Upper lobe of right lung (tissue), 1 donor: ENCODE measurements at regions not wholly inside any gene's neighbourhood (a gene's known extent, or its start where the extent isn't known, plus 50 kb on each side); places are given as distances from the start of the nearest gene placed in this dataset.
"Not testable (repeated sequence)": the region's sequence is repeated elsewhere in the genome, so short reads cannot be mapped to it uniquely, and the experiment has no call there.

Experiments
- ATAC-seq: fragments of 200-7000 bp; cut with Tn5 transposase; one replicate; pipeline ENCODE4 v1.9.1; 2020; ENCODE audit warnings: mild to moderate bottlenecking, moderate library complexity
- DNase-seq: peaks from one replicate; pipeline ENCODE4 v3.0.0-alpha.2; 2020
- H3K27ac ChIP-seq: fragments of 200-600 bp; one replicate; pipeline ENCODE4 v1.8.0; 2022
- H3K27me3 ChIP-seq: fragments of 200-600 bp; one replicate; pipeline ENCODE4 v1.8.0; 2022; ENCODE audit warnings: mild to moderate bottlenecking
- H3K36me3 ChIP-seq: fragments of 200-600 bp; one replicate; pipeline ENCODE4 v1.8.0; 2022
- H3K4me1 ChIP-seq: fragments of 200-600 bp; one replicate; pipeline ENCODE4 v1.8.0; 2022
- H3K4me3 ChIP-seq: fragments of 200-600 bp; one replicate; pipeline ENCODE4 v1.8.0; 2022; ENCODE audit warnings: mild to moderate bottlenecking
- H3K9me3 ChIP-seq: fragments of 200-600 bp; one replicate; pipeline ENCODE4 v1.8.0; 2022
- CTCF ChIP-seq: fragments of 200-600 bp; IDR thresholded peaks from one replicate; pipeline ENCODE4 v1.8.0; 2022; ENCODE audit warnings: antibody characterized with exemption
- intact Hi-C: fragments of 100-400 bp; cut with DNase I; formaldehyde crosslinking; loops from one replicate; pipeline ENCODE4 v1.11.0; 2022
- donor health status: DM: no; HTN: yes; CAD: no; lungs with severe emphysema.

- intact Hi-C loops = no loop called here
- H3K36me3 ChIP-seq = no peaks in the 10 kb centered on the region
- no peak overlapping the region for H3K4me3 ChIP-seq
- ATAC-seq (no peak), DNase-seq (no peak)
- no peak for TF ChIP-seq CTCF
- H3K9me3 ChIP-seq = no peaks in the 10 kb centered on the region
- no peak overlapping the region for H3K27ac ChIP-seq
- H3K4me1 ChIP-seq = no peaks in the 10 kb centered on the region
- H3K27me3 ChIP-seq = peaks cover 4% of the 10 kb centered on the region
Measured at GRCh38 chr15:68492855-68493254, 60.9 kb upstream of the ITGA11 start.

DNA sequence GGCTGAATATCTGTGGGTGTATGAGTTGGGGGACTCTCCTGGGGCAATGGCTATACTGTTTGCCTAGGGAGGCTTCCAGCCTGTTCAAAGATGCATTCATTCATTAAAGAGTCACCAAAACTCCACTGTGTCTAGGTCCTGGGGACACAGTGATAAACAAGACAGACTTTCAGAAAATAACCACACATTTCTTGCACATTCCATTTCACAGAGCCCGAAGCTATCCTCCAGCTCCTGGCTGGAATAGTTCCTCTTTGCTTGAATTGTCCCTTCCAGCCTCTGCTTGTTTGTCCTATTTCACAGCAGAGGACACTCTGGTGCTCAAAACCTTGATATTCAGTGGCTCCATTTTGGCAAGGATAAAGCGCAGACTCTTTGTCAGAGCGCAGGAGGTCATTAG lies 61.7 kb upstream of the ITGA11 start:
- no peaks in the 10 kb centered on the region for H3K4me1 ChIP-seq
- H3K4me3 ChIP-seq = no peak overlapping the region
- no peak for ATAC-seq
- no peak overlapping the region for H3K27ac ChIP-seq
- TF ChIP-seq CTCF = no peak
- H3K27me3 ChIP-seq = peaks cover 4% of the 10 kb centered on the region
- intact Hi-C loops = no loop called here
- H3K36me3 ChIP-seq = no peaks in the 10 kb centered on the region
- no peaks in the 10 kb centered on the region for H3K9me3 ChIP-seq
- no peak for DNase-seq

DNA sequence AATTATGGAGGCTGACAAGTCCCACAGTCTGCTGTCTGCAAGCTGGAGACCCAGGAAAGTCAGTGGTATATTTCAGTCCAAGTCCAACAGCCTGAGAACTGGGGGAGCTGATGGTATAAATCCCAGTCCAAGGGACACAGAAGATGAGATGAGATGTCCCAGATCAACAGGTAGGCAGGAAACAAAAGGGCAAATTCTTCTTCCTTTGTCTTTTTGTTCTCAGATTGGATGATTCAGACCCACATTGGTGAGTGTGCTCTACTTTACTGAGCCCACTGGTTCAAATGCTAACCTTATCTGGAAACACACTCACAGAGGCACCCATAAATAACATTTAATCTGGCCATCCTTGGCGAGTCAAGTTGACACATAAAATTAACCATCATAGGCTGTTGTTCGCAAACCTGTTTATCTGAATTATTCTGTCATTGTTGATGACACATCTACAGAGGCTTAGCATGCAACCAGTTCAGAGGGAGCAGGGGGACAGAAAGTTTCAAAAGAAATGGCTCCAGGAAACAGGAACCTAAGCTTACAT lies 62.7 kb upstream of the ITGA11 start:
- no peak for ATAC-seq
- no peak for TF ChIP-seq CTCF
- Histone ChIP-seq H3K9me3 (no peaks in the 10 kb centered on the region), H3K4me3 (no peak overlapping the region), H3K27ac (no peak overlapping the region), H3K4me1 (no peaks in the 10 kb centered on the region), H3K36me3 (no peaks in the 10 kb centered on the region), H3K27me3 (peaks cover 4% of the 10 kb centered on the region)
- no peak for DNase-seq
- intact Hi-C loops = no loop called here

GRCh38 chr15:68495221-68495950 lies 63.4 kb upstream of the ITGA11 start:
- Histone ChIP-seq H3K4me1 (no peaks in the 10 kb centered on the region), H3K36me3 (no peaks in the 10 kb centered on the region), H3K9me3 (no peaks in the 10 kb centered on the region), H3K27ac (no peak overlapping the region), H3K27me3 (peaks cover 4% of the 10 kb centered on the region), H3K4me3 (no peak overlapping the region)
- no peak for ATAC-seq
- TF ChIP-seq CTCF = no peak
- no peak for DNase-seq
- intact Hi-C loops = no loop called here

GRCh38 chr15:68495981-68496705 lies 64.2 kb upstream of the ITGA11 start:
- ATAC-seq (no peak), DNase-seq (no peak)
- Histone ChIP-seq H3K36me3 (no peaks in the 10 kb centered on the region), H3K4me1 (no peaks in the 10 kb centered on the region), H3K9me3 (no peaks in the 10 kb centered on the region), H3K4me3 (no peak overlapping the region), H3K27me3 (peaks cover 4% of the 10 kb centered on the region), H3K27ac (no peak overlapping the region)
- intact Hi-C loops = no loop called here
- no peak for TF ChIP-seq CTCF

DNA sequence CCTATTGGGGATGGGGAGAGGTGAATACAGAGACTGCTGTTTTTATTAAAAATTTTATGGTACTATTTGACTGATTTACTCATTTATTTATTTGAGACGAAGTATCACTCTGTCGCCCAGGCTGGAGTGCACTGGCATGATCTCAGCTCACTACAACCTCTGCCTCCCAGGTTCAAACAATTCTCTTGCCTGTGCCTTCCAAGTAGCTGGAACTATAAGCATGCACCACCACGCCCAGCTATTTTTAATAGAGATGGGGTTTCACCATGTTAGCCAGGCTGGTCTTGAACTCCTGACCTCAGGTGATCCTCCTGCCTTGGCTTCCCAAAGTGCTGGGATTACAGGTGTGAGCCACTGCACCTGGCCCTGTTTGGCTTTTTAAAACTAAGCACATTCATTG lies 64.8 kb upstream of the ITGA11 start:
- H3K27ac ChIP-seq, H3K9me3 ChIP-seq, intact Hi-C loops, H3K36me3 ChIP-seq, H3K4me3 ChIP-seq, DNase-seq, ATAC-seq, H3K27me3 ChIP-seq, H3K4me1 ChIP-seq: not testable (repeated sequence)
